HepG2 (cell line): ENCODE measurements at regions not wholly inside any gene's neighbourhood (a gene's known extent, or its start where the extent isn't known, plus 50 kb on each side); places are given as distances from the start of the nearest gene placed in this dataset.

ENCODE experiments used
- ATAC-seq: fragments of 200-7000 bp; cut with Tn5 transposase; 3 replicates; pipeline ENCODE4 v1.9.1; 2020; ENCODE audit warnings: mild to moderate bottlenecking, moderate library complexity
- BruUV-seq: library from RNA; stranded (reverse); fragments of 400-500 nt; replicated peaks from 2 replicates; lab custom pipeline; 2021; lab: Mats Ljungman, UMichigan
- CTCF ChIA-PET: fragments of 300-600 bp; formaldehyde crosslinking; extraction: SDS; loops from one replicate; lab custom pipeline; 2021; ENCODE audit warnings: low total read pairs, inconsistent platforms, low intra/inter-chr PET ratio; lab: Yijun Ruan, JAX
- POLR2A ChIA-PET: fragments of 350-600 bp; sonication (Branson Sonifier 250); formaldehyde crosslinking; loops from one replicate; lab custom pipeline; 2020; ENCODE audit warnings: antibody characterized with exemption, inconsistent platforms; lab: Yijun Ruan, JAX
- DNase-seq: peaks from one replicate; pipeline ENCODE4 v3.0.0-alpha.2; 2015; ENCODE audit warnings: low spot score
- FAIRE-seq: peaks from 3 replicates; lab custom pipeline; 2011; peaks lifted over from hg19 to GRCh38; lab: Jason Lieb, UNC
- H2AFZ ChIP-seq: one replicate; pipeline ENCODE4 v1.6.1; 2011; ENCODE audit warnings: low read length, inconsistent platforms
- H3K27ac ChIP-seq: fragments of 300-600 bp; 3 replicates; pipeline ENCODE4 v1.8.0; 2011; ENCODE audit warnings: mixed run types, mild to moderate bottlenecking, mixed read lengths, low read length, inconsistent platforms; ENCODE audit not compliant: insufficient read depth; ENCODE audit errors: extremely low read length
- H3K27me3 ChIP-seq, 2 experiments: fragments of 200-600 bp in 1 of 2; 2 replicates in 1 of 2; 3 replicates in 1 of 2; pipeline versions ENCODE4 v1.6.0 to v1.8.0; 2011; ENCODE audit warnings: low read length in 2 of 2, mild to moderate bottlenecking in 2 of 2, moderate library complexity in 2 of 2, inconsistent platforms in 1 of 2; ENCODE audit not compliant: insufficient read depth in 2 of 2, control insufficient read depth in 1 of 2
- H3K36me3 ChIP-seq, 2 experiments: fragments of 200-600 bp in 1 of 2; replicated peaks in 1 of 2; 2 replicates in 1 of 2; 3 replicates in 1 of 2; pipeline versions ENCODE4 v1.5.1 to v1.8.0; 2011; ENCODE audit warnings: low read length in 2 of 2, inconsistent platforms in 1 of 2; ENCODE audit not compliant: insufficient read depth in 2 of 2, control insufficient read depth in 1 of 2
- H3K4me1 ChIP-seq: 2 replicates; pipeline ENCODE4 v1.5.1; 2012; ENCODE audit warnings: low read length, inconsistent platforms; ENCODE audit not compliant: insufficient read depth
- H3K4me2 ChIP-seq: 2 replicates; pipeline ENCODE4 v1.6.0; 2011; ENCODE audit warnings: low read depth, low read length, inconsistent platforms
- H3K4me3 ChIP-seq, 3 experiments: fragments of 200-600 bp in 1 of 3; sonication (generic), shearing (Covaris generic) in 1 of 3; replicated peaks in 1 of 3; 2 replicates each; pipeline ENCODE4 v1.5.1; 2011 to 2016; ENCODE audit warnings: low read length in 3 of 3, inconsistent platforms in 2 of 3, low read depth in 2 of 3, mild to moderate bottlenecking in 2 of 3, control low read depth in 1 of 3, mixed read lengths in 1 of 3; ENCODE audit not compliant: insufficient read depth in 1 of 3
- H3K79me2 ChIP-seq: one replicate; pipeline ENCODE4 v1.6.1; 2011; ENCODE audit warnings: low read length, inconsistent platforms; ENCODE audit not compliant: insufficient read depth
- H3K9ac ChIP-seq: 2 replicates; pipeline ENCODE4 v1.6.0; 2011; ENCODE audit warnings: mild to moderate bottlenecking, low read depth, low read length, inconsistent platforms; ENCODE audit not compliant: insufficient read depth
- H3K9me3 ChIP-seq: 2 replicates; pipeline ENCODE4 v1.5.1; 2012; ENCODE audit warnings: mild to moderate bottlenecking, low read length
- H4K20me1 ChIP-seq: 2 replicates; pipeline ENCODE4 v1.6.0; 2011; ENCODE audit warnings: inconsistent platforms, mild to moderate bottlenecking, low read length, moderate library complexity; ENCODE audit not compliant: insufficient read depth
- CENPX ChIP-seq: sonication (generic); formaldehyde crosslinking; IDR thresholded peaks from 2 replicates; pipeline ENCODE4 v1.9.0; 2021; ENCODE audit warnings: mild to moderate bottlenecking, missing genetic modification reagents, moderate library complexity
- FOXJ3 ChIP-seq: sonication (generic); formaldehyde crosslinking; IDR thresholded peaks from 2 replicates; pipeline ENCODE4 v1.4.0; 2020; ENCODE audit warnings: missing genetic modification reagents, mild to moderate bottlenecking, borderline replicate concordance
- JDP2 ChIP-seq: sonication (generic); formaldehyde crosslinking; IDR thresholded peaks from 2 replicates; pipeline ENCODE4 v1.8.1; 2022; ENCODE audit warnings: missing genetic modification reagents, borderline replicate concordance
- KDM5B ChIP-seq: sonication (generic); formaldehyde crosslinking; IDR thresholded peaks from 2 replicates; pipeline ENCODE4 v1.4.0; 2020; ENCODE audit warnings: missing genetic modification reagents, mild to moderate bottlenecking, borderline replicate concordance
- KLF9 ChIP-seq: IDR thresholded peaks from 2 replicates; pipeline ENCODE4 v1.6.1; 2016; ENCODE audit warnings: low read depth
- MED1 ChIP-seq: sonication (generic); formaldehyde crosslinking; IDR thresholded peaks from 2 replicates; pipeline ENCODE4 v1.4.0; 2020; ENCODE audit warnings: missing genetic modification reagents
- SAP130 ChIP-seq: IDR thresholded peaks from 2 replicates; pipeline ENCODE4 v1.6.1; 2016; ENCODE audit warnings: low read depth
- ZNF292 ChIP-seq: sonication (generic); formaldehyde crosslinking; IDR thresholded peaks from 2 replicates; pipeline ENCODE4 v1.8.1; 2022; ENCODE audit warnings: mild to moderate bottlenecking, low read depth, missing genetic modification reagents, borderline replicate concordance
- ZNF446 ChIP-seq: sonication (generic); formaldehyde crosslinking; IDR thresholded peaks from 2 replicates; pipeline ENCODE4 v1.5.0; 2020; ENCODE audit warnings: mild to moderate bottlenecking, missing genetic modification reagents
- WGBS: methylation state at CpG from one replicate; pipeline ENCODE4 v1.1.6; 2017; ENCODE audit warnings: low lambda C conversion rate; 5-methylcytosine and 5-hydroxymethylcytosine counted together
- in situ Hi-C: cut with HindIII; loops from 2 replicates; pipeline ENCODE4 v1.10.0; 2017; ENCODE audit warnings: low pct_unique_long_range_greater_than_20kb; ENCODE audit not compliant: extremely low pct_ligation_motif_present
- intact Hi-C: fragments of 100-400 bp; cut with micrococcal nuclease; formaldehyde crosslinking; loops from one replicate; pipeline ENCODE4 v1.10.0; 2022; ENCODE audit not compliant: unreplicated experiment
- TF ChIP-seq, protein P1 (sequence below): sonication (generic); formaldehyde crosslinking; IDR thresholded peaks from 2 replicates; pipeline ENCODE4 v1.4.0; 2020; ENCODE audit warnings: missing genetic modification reagents, borderline replicate concordance
- TF ChIP-seq, protein P2 (sequence below): sonication (generic); formaldehyde crosslinking; IDR thresholded peaks from 2 replicates; pipeline ENCODE4 v1.8.1; 2023; ENCODE audit warnings: missing genetic modification reagents, mild to moderate bottlenecking, borderline replicate concordance
- TF ChIP-seq, protein P3 (sequence below), 2 experiments: fragments of 450-650 bp in 1 of 2; sonication (generic) in 1 of 2; formaldehyde crosslinking in 1 of 2; IDR thresholded peaks; 2 replicates each; pipeline versions ENCODE4 v1.6.1 to v1.8.0; 2016 to 2022; ENCODE audit warnings: antibody characterized with exemption in 1 of 2, mild to moderate bottlenecking in 1 of 2, missing genetic modification reagents in 1 of 2

DNA sequence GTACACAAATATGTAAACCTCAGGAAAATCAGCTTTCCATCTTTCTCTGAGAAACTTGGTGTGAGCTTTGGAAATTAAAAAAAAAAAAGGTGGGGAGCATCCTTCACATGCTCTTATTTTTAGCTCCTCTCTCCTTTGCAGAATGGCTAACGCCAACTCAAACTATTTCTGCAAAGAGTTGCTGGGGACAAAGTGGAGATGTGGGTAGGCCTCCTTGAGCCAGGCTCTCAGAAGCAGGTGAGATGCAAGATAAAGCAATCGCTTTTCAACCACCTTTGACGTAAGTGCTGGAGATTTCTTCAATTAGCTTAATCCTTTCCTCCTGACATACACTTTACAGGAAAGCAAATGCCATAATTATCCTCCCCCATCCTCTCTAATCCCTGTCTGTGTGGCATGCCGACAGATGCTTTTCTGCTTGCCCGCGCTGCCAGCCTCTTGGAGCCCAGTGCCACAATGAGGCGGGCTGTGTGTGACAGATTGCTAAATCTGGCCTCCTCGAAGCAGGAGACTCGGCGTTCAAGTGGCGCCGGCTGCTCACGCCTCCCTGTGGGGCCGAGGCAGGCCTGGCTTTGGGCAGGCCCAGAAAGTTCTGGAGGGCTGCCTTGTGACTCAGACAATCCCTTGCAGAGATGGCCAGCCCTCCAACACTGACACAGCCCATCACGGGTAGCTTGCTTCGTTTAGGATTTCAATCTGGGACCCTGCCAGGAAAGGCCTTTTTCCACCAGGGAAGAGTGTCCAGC lies 64.9 kb upstream of the SOD3 start (continued):
- TF ChIP-seq, protein P1, sequence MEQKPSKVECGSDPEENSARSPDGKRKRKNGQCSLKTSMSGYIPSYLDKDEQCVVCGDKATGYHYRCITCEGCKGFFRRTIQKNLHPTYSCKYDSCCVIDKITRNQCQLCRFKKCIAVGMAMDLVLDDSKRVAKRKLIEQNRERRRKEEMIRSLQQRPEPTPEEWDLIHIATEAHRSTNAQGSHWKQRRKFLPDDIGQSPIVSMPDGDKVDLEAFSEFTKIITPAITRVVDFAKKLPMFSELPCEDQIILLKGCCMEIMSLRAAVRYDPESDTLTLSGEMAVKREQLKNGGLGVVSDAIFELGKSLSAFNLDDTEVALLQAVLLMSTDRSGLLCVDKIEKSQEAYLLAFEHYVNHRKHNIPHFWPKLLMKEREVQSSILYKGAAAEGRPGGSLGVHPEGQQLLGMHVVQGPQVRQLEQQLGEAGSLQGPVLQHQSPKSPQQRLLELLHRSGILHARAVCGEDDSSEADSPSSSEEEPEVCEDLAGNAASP (CRISPR knock-in tag), result no peak
- no peak for TF ChIP-seq SAP130 (CRISPR knock-in tag)
- TF ChIP-seq CENPX, result no peak
- TF ChIP-seq ZNF446, result no peak
- no peak for TF ChIP-seq JDP2 (CRISPR knock-in tag)
- no peak for TF ChIP-seq KLF9 (CRISPR knock-in tag)
- no peak for TF ChIP-seq FOXJ3 (CRISPR knock-in tag)
- TF ChIP-seq ZNF292, result no peak

DNA sequence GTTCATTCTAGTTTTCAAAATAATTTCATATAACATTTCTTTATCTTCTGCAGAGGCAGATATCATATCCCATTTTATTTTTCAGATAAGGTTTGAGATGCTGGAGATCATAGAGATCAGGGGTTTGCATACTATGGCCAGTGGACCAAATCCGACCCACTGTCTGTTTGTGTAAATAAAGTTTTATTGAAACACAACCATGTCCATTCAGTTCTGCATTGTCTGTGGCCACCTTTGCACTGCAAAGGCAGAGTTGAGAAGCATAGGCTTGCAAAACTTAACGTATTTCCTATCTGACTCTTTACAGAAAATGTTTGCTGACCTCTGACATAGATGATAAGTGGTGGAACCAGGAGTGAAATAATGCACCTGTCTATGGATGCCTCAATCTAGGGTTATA lies 63.9 kb upstream of the SOD3 start:
- FAIRE-seq (no peak), DNase-seq (no peak), ATAC-seq (no peak)
- Histone ChIP-seq H3K9ac (no peak overlapping the region), H3K4me3 (no peak overlapping the region), H3K4me2 (no peak overlapping the region), H3K79me2 (no peaks in the 10 kb centered on the region), H3K36me3 (no peaks in the 10 kb centered on the region), H4K20me1 (no peaks in the 10 kb centered on the region), H3K4me1 (no peaks in the 10 kb centered on the region), H3K27ac (no peak overlapping the region), H3K27me3 (no peaks in the 10 kb centered on the region), H3K9me3 (no peaks in the 10 kb centered on the region), H2AFZ (no peak overlapping the region)
- in situ Hi-C loops (no loop called here), intact Hi-C loops (no loop called here)
- CTCF ChIA-PET, result no interaction called here
- no TSS peak for BruUV-seq
- WGBS, result 0% methylated on average over 2 of the region's 2 CpGs
- POLR2A ChIA-PET, result no interaction called here
- no peak for TF ChIP-seq KDM5B (CRISPR knock-in tag)
- TF ChIP-seq MED1, result no peak
- TF ChIP-seq, protein P2, sequence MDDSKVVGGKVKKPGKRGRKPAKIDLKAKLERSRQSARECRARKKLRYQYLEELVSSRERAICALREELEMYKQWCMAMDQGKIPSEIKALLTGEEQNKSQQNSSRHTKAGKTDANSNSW (CRISPR knock-in tag), result no peak
- TF ChIP-seq, protein P3, sequence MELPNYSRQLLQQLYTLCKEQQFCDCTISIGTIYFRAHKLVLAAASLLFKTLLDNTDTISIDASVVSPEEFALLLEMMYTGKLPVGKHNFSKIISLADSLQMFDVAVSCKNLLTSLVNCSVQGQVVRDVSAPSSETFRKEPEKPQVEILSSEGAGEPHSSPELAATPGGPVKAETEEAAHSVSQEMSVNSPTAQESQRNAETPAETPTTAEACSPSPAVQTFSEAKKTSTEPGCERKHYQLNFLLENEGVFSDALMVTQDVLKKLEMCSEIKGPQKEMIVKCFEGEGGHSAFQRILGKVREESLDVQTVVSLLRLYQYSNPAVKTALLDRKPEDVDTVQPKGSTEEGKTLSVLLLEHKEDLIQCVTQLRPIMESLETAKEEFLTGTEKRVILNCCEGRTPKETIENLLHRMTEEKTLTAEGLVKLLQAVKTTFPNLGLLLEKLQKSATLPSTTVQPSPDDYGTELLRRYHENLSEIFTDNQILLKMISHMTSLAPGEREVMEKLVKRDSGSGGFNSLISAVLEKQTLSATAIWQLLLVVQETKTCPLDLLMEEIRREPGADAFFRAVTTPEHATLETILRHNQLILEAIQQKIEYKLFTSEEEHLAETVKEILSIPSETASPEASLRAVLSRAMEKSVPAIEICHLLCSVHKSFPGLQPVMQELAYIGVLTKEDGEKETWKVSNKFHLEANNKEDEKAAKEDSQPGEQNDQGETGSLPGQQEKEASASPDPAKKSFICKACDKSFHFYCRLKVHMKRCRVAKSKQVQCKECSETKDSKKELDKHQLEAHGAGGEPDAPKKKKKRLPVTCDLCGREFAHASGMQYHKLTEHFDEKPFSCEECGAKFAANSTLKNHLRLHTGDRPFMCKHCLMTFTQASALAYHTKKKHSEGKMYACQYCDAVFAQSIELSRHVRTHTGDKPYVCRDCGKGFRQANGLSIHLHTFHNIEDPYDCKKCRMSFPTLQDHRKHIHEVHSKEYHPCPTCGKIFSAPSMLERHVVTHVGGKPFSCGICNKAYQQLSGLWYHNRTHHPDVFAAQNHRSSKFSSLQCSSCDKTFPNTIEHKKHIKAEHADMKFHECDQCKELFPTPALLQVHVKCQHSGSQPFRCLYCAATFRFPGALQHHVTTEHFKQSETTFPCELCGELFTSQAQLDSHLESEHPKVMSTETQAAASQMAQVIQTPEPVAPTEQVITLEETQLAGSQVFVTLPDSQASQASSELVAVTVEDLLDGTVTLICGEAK (IDR thresholded peaks at IDR 0.05), result no peak
- TF ChIP-seq, protein P3 (CRISPR knock-in tag; IDR thresholded peaks at IDR 0.05), result peak; percentile 81
